Nucleus accumbens (tissue), 56 donors: ENCODE measurements at regions not wholly inside any gene's neighbourhood (a gene's known extent, or its start where the extent isn't known, plus 50 kb on each side); places are given as distances from the start of the nearest gene placed in this dataset.
"Not testable (repeated sequence)": the region's sequence is repeated elsewhere in the genome, so short reads cannot be mapped to it uniquely, and the experiment has no call there.

ENCODE experiments used
- DNase-seq, 56 donors: peaks; one replicate each; lab custom pipeline; 2025; lab: John Stamatoyannopoulos, UW

DNA sequence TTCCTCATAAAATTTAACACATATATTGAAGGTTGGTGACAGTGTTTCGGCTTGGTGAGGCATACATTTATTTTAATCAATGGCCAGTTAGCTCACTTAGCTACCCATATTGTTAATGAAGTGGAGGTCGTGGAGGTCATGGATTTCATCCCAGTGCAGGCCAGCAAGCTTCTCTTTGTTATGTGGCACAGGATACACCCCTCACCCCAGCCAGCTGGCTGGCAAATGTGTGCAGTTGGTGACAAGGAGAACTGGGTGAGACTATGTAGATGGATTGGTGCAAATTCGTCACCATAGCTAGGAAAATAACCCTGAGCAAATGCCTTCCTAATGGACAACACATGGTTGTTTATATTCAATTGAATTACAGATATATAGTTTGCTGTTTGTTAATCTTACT, 50.5 kb upstream of the FOXP2 start:
- peak in 3 of 56 donors; percentile 0 to 2 (median 1) for DNase-seq

DNA sequence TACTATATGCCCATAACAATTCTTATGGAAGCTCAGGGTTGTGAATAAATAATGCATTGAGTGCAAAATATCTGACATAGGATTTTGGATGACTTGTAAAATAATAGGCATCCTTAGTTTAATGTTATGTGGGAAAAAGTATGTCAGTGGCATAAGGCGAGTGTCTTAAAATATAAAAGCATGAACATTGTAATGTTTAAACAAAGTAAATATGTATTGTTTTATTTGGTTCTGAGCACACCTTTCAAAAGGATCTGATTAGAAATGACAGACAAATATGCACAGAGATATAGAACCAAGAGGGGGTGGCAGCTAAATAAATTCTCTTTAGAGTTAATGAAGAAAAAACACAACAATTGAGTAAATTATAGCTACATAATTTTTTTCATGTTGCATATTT, 51.3 kb upstream of the FOXP2 start:
- DNase-seq, result no peak

DNA sequence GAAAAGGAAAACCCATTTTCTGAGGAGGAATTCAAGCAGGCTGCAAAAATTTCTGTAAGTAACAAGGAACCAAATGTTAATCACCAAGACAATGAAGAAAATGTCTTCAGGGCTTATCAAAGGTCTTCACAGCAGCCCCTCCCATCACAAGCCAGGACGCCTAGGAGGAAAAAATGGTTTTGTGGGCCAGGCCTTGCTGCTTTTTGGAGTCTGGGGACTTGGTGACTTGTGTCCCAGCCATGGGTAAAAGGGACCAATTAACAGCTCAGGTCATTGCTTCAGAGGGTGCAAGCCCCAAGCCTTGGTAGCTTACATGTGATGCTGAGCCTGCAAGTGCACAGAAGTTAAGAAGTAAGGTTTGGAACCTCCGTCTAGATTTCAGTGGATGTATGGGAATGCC, 55.7 kb upstream of the FOXP2 start:
- DNase-seq, result no peak

DNA sequence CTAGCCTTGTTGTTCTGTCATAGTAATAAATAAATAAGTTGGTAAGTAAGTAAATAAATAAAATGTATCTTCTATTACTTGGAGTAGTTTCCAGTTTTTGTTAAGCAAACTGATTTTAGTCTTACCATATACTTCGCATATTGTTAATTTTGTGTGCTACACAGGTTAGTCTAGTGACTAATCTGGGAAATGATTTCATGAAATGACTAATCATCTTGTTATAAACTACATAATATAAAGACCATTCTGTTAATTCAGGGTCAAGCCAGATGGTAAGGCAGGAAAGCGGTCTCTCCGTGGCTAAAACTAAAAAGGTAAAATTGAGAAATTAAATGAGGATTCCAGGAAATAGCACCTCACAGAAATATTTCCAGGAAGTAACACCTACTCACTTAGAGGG, 58.5 kb upstream of the FOXP2 start:
- no peak for DNase-seq

DNA sequence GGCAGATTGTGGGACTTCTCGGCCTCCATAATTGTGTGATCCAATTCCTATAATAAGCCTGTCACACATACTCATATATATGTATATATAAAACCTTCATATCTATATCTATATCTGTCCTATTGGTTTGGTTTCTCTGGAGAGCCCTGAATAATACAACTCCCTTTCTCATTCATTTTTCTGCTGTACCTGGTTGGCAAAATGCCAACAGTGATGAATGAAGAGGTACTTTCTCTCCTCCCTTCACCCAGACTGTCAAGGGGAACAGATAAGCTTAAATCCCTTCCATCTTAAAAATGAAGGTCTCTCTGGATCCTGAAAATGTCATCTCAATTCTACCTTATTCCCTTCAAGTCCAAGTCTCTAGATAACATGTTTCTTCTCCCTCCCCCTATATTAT, 60.3 kb upstream of the FOXP2 start:
- no peak for DNase-seq

DNA sequence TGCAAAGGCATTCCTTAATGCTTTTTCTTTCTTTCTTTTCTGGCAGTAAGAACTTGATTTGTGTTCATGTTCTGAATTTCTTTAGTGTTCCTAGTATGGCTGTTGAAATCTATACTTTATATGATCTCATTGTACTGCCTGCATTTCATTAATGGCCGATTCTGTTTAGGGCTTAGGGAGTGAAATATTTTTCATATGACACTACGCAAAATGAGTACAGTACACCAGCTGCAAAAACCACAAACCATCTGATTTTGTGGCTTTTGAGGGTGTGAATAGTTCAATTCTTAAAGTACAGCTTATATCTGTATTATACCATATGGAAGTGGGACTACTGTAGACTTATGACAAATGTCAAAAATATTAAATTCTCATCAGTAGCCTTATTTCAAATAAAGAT, 69.1 kb upstream of the FOXP2 start:
- DNase-seq, result no peak

DNA sequence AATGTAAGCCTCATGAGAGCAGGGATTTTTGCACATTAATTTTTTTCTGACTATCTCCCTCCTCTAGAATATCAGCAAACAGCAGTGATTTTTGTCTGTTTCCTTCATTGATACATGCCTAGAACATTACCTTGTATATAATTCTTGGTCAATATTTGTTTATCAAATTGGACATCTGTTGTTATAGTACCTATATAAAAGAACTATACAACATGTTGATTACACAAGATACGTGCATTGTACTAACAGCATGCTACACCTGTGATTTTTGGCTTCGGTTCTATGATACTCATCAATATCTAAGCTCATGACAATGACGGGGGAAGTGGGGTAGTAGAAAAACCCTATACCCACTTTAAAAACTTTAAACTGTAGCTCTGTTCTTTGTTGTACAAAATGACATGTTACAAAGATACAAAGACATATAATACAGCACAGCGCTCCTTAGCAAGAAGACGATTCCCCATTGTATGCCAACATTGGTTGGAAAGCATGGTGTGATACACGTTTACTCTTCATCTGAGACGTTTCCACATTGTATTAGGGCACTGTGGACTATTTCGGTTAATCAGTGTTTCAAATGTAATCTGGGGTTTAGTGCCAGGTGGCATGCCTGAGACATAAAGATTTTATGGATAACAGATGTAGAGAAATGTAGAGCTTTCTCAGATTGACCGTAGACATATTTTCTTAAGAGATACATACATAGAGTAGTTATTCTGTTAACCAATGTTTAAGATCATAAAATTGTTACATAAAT, 70.5 kb upstream of the FOXP2 start:
- no peak for DNase-seq

DNA sequence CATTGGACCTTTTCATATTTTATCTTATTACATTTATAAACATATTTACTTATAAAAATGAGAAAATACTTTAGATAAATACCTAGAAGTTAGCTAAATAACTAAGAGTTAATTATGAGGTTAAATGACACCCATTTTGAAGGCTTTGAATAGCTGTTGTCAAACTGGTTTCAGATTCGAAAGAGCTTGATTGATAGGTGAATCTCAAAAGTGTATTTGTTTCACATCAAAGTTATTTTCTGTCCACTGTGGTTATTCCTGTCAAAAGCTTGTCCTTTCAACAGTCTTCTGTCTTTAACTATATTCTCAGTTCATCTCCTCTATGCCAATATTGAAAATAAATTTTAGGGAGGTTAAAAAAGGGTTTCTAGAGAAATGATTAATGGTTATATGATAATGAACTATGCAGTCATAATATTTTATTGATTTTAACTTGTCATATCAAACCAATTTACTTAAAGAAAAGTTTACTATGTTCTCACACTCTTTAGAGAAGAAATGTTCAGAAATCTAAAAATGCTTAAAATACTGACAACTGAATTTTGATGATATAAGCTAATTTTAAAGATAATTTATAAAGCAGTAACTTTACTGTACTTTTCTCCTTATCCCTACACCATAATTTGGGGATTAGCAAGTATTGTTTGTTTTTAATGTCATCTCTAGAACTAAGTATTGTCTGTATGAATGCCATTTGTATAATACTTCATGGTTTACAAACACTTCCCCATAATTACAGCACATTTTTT, 72.0 kb upstream of the FOXP2 start:
- no peak for DNase-seq

DNA sequence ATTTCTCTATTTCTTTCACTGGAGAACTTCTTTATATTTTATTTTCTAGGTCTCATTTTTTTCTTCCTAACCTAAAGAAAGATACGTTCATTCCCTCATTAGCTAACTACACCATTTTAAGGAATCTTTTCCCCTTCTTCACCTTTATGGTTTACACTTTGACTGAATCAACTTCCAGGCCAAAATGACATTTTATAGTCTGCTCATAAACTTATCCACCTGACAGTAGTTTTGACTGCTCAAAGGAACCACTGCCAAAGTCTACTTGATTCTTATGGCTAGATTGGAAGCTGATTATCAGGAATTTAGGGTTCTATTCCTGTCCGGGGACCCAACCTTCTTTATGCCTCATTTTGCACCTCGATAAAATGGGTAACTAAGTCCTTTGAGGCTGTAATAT, 73.0 kb upstream of the FOXP2 start:
- no peak for DNase-seq

DNA sequence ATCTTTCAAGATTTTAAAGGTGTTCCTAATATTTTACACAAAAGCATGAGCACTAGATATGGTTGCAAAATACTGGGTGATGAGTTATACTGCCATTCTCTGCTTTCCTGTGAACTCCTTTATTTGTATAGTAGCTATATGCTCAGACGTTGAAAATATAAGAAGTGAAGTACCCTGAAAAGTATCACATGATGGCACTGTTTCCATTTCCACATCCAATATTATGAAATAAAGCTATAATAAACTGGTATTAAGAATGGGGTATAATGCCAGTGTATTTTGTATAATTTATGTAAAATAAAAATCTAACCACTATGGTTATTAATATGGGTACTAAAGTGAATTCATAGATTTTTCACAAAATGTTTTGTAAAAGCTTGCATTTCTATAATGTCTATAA, 79.6 kb upstream of the FOXP2 start:
- DNase-seq, result no peak

DNA sequence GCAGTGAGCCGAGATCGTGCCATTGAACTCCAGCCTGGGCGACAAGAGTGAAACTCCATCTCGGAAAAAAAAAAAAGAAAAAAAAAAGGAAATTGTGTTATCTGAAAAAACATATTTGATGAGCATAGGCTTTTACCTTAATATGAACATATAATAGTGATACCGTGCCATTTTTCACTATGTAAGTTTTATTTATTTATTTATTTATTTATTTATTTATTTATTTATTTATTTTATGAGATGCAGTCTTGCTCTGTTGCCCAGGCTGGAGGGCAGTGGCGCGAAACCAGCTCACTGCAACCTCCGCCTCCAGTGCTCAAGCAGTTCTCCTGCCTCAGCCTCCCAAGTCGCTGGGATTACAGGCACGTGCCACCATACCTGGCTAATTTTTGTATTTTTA, 85.2 kb upstream of the FOXP2 start:
- DNase-seq, result not testable (repeated sequence)

DNA sequence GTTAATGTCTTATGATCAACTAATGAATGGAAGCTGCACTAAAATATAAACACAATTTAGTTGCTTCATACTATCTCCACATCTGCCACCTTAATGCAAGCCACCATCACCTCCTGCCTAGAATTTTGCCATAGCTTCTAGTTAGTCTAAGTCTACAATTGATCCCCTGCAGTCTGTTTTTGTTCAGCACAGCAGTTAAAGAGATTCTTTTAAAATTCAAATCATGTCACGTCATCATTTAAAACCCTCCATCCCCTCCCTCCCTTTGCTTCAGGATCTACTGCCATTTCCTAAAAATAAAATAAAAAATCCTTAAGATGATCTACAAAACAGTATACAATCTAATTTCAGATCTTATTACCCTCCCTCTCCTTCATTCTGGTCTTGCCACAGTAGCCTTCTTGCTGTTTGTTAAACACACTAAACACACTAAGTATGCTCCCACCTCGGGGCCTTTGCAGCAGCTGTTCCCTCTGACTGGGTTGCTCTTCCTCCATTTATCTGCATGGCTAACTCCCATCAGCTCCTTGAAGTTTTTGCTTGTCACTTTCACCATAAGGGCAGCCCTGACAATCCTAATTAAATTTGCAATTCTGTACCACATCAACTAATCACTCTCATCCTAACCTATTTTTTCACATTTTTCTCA, 97.0 kb upstream of the FOXP2 start:
- no peak for DNase-seq

DNA sequence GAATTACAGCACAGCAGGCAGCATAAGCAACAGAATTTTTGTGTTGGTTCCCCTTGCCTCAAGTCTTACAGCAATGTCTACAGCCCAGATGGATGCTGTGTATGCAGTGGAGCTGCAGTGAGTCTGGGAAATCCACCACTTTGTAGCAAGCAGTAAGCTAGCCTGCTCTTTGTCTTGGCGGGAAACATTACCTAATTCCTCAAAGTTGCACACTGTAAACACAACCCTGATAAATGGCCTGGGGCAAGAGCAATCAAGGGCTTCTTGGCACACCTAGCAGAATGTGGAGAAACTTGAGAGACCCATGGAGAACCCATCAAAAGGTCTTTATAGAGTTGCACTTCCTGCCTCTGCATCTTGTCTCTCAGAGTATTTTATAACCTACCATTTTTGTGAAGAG, 102.0 kb upstream of the FOXP2 start:
- DNase-seq, result no peak

DNA sequence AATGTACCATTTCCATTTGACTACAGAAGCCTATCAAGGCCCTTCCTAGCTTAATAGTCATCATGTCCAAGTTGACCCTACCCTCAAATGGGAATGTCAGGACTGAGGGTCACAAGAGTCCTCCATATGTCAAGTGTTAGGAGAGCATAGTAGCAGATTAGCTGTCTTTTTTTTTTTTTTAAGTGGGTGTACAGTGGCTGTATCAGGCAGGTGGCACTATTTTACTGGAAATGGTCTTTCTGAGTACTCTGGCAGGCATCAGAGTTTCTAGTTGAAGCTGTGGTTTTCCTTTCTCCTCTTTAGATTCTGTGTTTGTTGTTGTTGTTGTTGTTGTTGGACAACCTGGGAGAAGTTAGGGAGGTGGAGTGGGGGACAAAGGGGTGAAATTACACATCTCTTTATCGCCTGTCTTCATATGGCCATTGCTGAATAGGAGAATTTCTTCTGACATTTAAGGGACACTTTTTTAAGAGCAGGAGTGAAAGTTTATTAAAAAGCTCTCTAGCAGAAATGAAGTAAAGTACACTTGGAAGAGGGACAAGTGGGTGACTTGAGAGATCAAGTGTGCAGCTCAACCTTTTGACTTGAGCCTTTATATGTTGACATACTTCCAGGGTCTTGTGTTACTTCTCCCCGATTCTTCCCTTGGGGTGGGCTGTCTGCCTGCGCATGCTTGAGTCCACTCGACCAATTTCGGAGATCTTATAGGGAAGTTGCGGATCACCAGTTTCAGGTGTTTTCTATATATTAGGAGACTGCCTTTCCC, 104.1 kb upstream of the FOXP2 start:
- no peak for DNase-seq

DNA sequence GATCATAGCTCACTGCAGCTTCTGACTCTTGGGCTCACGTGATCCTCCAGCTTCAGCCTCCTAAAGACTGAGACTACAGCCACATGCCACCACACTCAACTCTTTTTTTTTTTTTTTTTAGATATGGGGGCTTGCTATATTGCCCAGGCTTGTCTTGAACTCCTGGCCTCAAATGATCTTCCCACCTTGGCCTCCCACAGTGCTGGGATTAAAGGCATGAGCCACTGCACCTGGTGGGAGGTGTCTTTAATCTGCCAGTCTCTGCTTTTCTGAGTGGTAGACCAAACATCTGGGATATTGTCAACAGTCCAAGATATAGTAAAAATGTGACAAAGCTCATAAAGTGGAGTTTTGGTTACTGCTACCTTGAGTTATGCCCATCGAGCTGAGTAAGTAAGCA, 104.9 kb upstream of the FOXP2 start:
- no peak for DNase-seq

DNA sequence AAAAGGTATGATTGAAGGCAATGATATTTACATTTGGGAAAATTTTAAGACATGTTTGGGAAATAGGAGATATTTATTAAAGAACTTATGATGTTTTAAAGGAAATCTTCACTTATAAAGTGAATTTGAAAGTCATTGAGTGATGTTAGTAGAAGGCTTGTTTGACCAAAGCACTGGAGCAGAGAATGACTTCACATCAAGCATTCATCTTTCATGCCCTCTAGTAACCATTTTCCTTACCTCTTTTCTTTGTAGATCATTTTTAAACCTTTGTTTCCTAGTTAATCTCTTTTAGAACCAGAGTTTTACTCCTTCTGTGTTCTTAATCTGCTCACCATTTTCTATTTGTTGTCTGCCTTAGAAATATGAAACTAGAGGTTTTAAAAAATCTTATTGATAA, 111.3 kb upstream of the FOXP2 start:
- no peak for DNase-seq

DNA sequence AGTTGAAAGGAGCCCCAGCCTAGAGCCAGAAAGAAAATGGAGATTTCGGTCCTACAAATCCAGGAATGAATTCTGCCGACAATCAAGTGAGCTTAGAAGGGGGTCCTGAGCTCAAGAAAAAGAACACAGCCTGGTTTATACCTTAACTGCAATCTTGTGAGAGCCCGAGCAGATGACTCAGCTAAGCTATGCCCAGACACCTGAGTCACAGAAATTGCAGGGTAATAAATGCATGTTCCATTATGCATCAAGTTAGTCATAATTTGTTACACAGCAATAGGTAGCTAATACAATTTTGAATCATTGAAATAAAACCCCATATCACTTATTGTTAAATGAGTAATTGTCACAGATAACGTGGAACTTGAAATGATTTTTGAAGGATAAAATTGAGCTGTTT, 111.8 kb upstream of the FOXP2 start:
- DNase-seq, result no peak

DNA sequence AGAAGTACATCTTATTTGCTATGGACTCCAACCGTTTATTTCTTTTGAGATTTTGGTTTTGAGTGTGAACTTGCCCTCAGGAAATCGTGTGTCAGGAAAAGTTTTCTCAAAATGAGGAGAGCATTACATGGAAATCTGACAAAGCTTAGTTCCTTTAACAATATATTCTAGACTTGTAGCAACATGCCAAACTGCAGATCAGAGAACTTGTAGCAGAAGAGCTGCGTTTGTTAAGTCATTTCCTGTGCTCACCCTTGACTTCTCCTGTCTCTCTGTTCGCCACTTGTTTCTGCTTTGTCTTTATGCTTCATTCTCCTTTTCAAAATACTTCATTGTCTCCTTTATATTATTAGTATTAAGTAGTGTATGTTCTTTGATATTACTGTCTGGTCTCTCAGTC, 116.6 kb upstream of the FOXP2 start:
- no peak for DNase-seq

DNA sequence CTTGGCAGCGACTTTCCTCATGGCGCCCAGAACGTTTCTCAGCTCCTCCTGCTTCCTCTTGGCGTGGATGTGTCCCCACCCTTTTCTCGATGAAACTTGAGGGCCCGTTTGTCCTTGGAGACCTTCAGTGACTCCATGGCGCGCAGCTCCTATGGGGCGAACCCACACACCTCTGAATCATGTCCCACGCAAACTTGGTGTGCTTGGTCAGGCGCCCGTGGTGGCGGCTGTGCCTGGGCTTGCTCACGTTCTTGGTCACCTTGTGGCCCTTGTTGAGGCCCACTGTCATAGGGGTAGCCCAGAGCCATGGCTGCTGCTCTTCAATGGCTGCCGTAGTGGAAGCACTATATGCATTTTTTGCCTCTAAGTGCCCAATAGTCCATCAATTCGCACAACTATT, 117.5 kb upstream of the FOXP2 start:
- DNase-seq, result no peak

DNA sequence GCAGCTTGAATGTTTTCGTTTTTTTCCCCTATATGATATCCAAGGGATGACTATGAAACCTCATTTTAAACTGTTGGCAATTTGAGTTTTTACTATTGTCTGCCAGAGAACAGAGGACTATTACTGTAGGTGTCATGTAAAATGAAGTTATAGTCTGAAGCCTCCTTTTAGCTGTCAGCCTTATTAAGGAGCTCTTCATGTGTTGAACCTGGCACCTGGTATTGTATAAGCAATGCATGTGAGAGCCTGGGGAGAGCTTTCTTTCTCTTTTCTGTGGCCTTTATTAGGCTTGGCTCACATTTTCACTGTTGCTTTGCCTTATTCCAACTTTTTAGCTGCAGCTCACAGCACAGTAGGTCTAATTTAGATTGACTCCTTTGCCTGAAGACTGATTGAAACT, 119.1 kb upstream of the FOXP2 start:
- DNase-seq, result no peak

DNA sequence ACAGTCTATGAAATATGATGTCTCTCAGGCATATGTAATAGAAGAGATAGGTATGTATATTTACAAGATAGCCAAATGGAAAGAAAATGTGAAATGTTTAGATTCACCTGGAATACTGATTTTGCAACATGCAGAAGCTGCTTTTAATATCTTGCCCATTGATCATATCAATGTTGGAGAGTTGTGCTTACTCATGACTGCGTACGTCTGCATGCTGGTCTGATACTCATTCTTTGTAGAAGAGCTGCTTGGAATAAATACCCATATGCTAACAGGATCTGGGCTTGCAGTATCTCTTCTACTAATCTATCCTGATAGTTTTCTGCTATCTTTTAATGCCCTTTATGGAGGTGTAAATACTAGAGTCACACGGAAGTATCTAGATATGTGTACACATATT, 120.6 kb upstream of the FOXP2 start:
- no peak for DNase-seq
